Bronchial epithelial cell (primary cell): ENCODE measurements at regions not wholly inside any gene's neighbourhood (a gene's known extent, or its start where the extent isn't known, plus 50 kb on each side); places are given as distances from the start of the nearest gene placed in this dataset.

Experiments
- DNase-seq: peaks from one replicate; pipeline ENCODE4 v3.0.0-alpha.2; 2010; ENCODE audit warnings: low read depth
- FAIRE-seq: peaks from 2 replicates; lab custom pipeline; 2011; peaks lifted over from hg19 to GRCh38; lab: Jason Lieb, UNC
- H3K27me3 ChIP-seq: 2 replicates; pipeline ENCODE4 v1.5.1; 2011; ENCODE audit warnings: low read length; ENCODE audit not compliant: control insufficient read depth, insufficient read depth
- H3K36me3 ChIP-seq: 2 replicates; pipeline ENCODE4 v1.5.1; 2011; ENCODE audit warnings: low read length; ENCODE audit not compliant: control insufficient read depth, insufficient read depth
- H3K4me3 ChIP-seq: 2 replicates; pipeline ENCODE4 v1.5.1; 2011; ENCODE audit warnings: mild to moderate bottlenecking, low read depth, low read length, control low read depth
- TF ChIP-seq, protein P1 (sequence below): IDR thresholded peaks from 2 replicates; pipeline ENCODE4 v1.5.1; 2011; ENCODE audit warnings: mild to moderate bottlenecking, moderate library complexity, low read length, control low read depth, inconsistent platforms; ENCODE audit not compliant: insufficient read depth, severe bottlenecking

- TF ChIP-seq, protein P1, sequence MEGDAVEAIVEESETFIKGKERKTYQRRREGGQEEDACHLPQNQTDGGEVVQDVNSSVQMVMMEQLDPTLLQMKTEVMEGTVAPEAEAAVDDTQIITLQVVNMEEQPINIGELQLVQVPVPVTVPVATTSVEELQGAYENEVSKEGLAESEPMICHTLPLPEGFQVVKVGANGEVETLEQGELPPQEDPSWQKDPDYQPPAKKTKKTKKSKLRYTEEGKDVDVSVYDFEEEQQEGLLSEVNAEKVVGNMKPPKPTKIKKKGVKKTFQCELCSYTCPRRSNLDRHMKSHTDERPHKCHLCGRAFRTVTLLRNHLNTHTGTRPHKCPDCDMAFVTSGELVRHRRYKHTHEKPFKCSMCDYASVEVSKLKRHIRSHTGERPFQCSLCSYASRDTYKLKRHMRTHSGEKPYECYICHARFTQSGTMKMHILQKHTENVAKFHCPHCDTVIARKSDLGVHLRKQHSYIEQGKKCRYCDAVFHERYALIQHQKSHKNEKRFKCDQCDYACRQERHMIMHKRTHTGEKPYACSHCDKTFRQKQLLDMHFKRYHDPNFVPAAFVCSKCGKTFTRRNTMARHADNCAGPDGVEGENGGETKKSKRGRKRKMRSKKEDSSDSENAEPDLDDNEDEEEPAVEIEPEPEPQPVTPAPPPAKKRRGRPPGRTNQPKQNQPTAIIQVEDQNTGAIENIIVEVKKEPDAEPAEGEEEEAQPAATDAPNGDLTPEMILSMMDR, result no peak
- DNase-seq (no peak), FAIRE-seq (no peak)
- no peak overlapping the region for H3K4me3 ChIP-seq
- H3K27me3 ChIP-seq, result no peaks in the 10 kb centered on the region
- H3K36me3 ChIP-seq, result no peaks in the 10 kb centered on the region
Measured at GRCh38 chr6:95387845-95388244, 189.5 kb upstream of the MANEA start.

DNA sequence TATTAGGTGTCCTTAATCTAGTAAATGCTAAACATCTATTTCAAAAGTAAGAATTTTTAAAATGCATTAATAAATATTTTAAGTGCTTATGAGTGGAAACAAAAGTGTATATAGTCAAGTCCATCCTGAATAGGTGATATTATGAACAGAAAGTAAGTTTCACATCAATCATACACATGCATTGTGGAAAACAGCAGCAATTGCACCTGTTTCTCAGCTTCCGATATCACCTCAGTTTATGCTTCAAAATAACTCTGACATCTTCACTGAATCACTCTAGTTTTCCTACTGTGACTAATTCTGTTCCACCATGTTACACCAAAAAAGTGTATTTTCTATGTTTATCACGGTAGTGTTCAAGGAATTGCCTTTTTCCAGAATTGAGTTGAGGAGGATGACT lies 172.6 kb upstream of the MANEA start:
- no peaks in the 10 kb centered on the region for H3K36me3 ChIP-seq
- H3K27me3 ChIP-seq, result no peaks in the 10 kb centered on the region
- FAIRE-seq (no peak), DNase-seq (no peak)
- TF ChIP-seq, protein P1, result no peak
- no peak overlapping the region for H3K4me3 ChIP-seq

DNA sequence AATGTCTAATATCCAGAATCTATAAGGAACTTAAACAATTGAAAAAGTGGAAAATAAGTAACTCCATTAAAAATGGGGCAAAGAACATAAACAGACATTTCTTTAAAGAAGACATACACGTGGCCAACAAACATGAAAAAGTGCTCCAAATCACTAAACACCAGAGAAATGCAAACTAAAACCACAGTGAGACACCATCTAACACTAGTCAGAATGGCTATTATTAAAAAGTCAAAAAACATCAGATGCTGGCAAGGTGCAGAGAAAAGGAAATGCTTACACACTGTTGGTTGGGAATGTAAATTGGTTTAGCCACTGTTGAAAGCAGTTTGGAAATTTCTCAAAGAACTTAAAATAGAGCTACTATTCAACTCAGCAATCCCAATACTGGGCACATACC lies 169.2 kb upstream of the MANEA start:
- Histone ChIP-seq H3K27me3 (no peaks in the 10 kb centered on the region), H3K4me3 (no peak overlapping the region), H3K36me3 (no peaks in the 10 kb centered on the region)
- DNase-seq, result no peak
- TF ChIP-seq, protein P1, result no peak
- FAIRE-seq, result no peak

DNA sequence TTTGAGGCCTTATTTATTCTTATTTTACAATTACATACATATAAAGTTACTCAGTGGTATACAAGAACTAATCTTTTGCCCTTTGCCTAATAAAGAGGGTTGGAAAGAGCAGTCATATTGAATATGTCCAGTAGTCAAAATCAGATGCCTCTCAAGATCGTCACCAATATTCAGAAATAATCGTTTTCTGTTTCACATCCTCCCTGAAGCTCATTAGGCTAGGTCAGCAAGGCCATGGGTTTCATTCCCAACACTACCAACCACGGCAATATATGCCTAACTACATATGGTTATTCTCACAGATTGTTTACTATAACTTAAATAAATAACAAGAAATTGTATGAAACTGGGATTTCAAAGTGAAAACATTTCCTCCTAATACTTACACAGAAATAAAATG lies 167.2 kb upstream of the MANEA start:
- Histone ChIP-seq H3K27me3 (no peaks in the 10 kb centered on the region), H3K4me3 (no peak overlapping the region), H3K36me3 (no peaks in the 10 kb centered on the region)
- TF ChIP-seq, protein P1, result no peak
- FAIRE-seq (no peak), DNase-seq (no peak)

GRCh38 chr6:95413789-95414188 lies 163.5 kb upstream of the MANEA start:
- no peak for FAIRE-seq

GRCh38 chr6:95417856-95418255 lies 159.5 kb upstream of the MANEA start:
- H3K36me3 ChIP-seq, result no peaks in the 10 kb centered on the region
- no peak overlapping the region for H3K4me3 ChIP-seq
- DNase-seq (no peak), FAIRE-seq (no peak)
- TF ChIP-seq, protein P1, result no peak
- no peaks in the 10 kb centered on the region for H3K27me3 ChIP-seq

More at GRCh38 chr6:95413789-95414188, 163.5 kb upstream of the MANEA start:
- Histone ChIP-seq H3K36me3 (no peaks in the 10 kb centered on the region), H3K27me3 (no peaks in the 10 kb centered on the region), H3K4me3 (no peak overlapping the region)
- DNase-seq, result no peak
- TF ChIP-seq, protein P1, result no peak
